T-helper 17 cell (primary cell): ENCODE measurements at regions not wholly inside any gene's neighbourhood (a gene's known extent, or its start where the extent isn't known, plus 50 kb on each side); places are given as distances from the start of the nearest gene placed in this dataset.

Experiments
- ATAC-seq: fragments of 150-1000 bp; cut with Tn5 transposase; 2 replicates; pipeline ENCODE4 v1.10.0; 2021; ENCODE audit warnings: mild to moderate bottlenecking, moderate library complexity
- DNase-seq, 3 donors: peaks; one replicate each; pipeline versions ENCODE4 v3.0.0 to v3.0.0-alpha.2; 2020 to 2021
- H3K9me3 ChIP-seq: one replicate; pipeline ENCODE4 v1.7.0; 2013; ENCODE audit warnings: low read length, mild to moderate bottlenecking; ENCODE audit not compliant: control insufficient read depth, poor library complexity, severe bottlenecking
- H3K27ac Mint-ChIP-seq: one replicate; pipeline ENCODE4 v1.8.0; 2022; ENCODE audit warnings: mild to moderate bottlenecking, moderate library complexity, mixed read lengths
- H3K27me3 Mint-ChIP-seq: one replicate; pipeline ENCODE4 v1.8.0; 2022; ENCODE audit warnings: mixed read lengths
- H3K36me3 Mint-ChIP-seq: one replicate; pipeline ENCODE4 v1.8.0; 2022; ENCODE audit warnings: low read depth, mixed read lengths
- H3K4me1 Mint-ChIP-seq: one replicate; pipeline ENCODE4 v1.8.0; 2022; ENCODE audit warnings: mild to moderate bottlenecking, mixed read lengths
- H3K4me3 Mint-ChIP-seq: one replicate; pipeline ENCODE4 v1.8.0; 2022; ENCODE audit warnings: mild to moderate bottlenecking, moderate library complexity, mixed read lengths

- DNase-seq (no peak), ATAC-seq (no peak)
- Mint-ChIP-seq H3K4me1 (peaks cover 4% of the 10 kb centered on the region), H3K27ac (no peak overlapping the region), H3K4me3 (no peak overlapping the region), H3K27me3 (peaks cover 65% of the 10 kb centered on the region), H3K36me3 (peaks cover 2% of the 10 kb centered on the region)
- H3K9me3 ChIP-seq, result no peaks in the 10 kb centered on the region
Observed at GRCh38 chr2:120578576-120579352, 156.9 kb upstream of the GLI2 start.

GRCh38 chr2:120579916-120580685 lies 155.6 kb upstream of the GLI2 start:
- peaks cover 64% of the 10 kb centered on the region for H3K27me3 Mint-ChIP-seq
- H3K27ac Mint-ChIP-seq, result no peak overlapping the region
- no peak for ATAC-seq
- DNase-seq, result no peak
- H3K4me1 Mint-ChIP-seq, result peaks cover 4% of the 10 kb centered on the region
- peaks cover 2% of the 10 kb centered on the region for H3K36me3 Mint-ChIP-seq
- H3K9me3 ChIP-seq, result no peaks in the 10 kb centered on the region
- H3K4me3 Mint-ChIP-seq, result no peak overlapping the region

- ATAC-seq (no peak), DNase-seq (no peak)
- Mint-ChIP-seq H3K4me3 (no peak overlapping the region), H3K27me3 (peaks cover 64% of the 10 kb centered on the region), H3K36me3 (peaks cover 2% of the 10 kb centered on the region), H3K27ac (no peak overlapping the region), H3K4me1 (peaks cover 2% of the 10 kb centered on the region)
- H3K9me3 ChIP-seq, result no peaks in the 10 kb centered on the region
Observed at GRCh38 chr2:120580709-120581108, 155.0 kb upstream of the GLI2 start.

GRCh38 chr2:120583121-120583520 lies 152.5 kb upstream of the GLI2 start:
- Mint-ChIP-seq H3K27me3 (peaks cover 62% of the 10 kb centered on the region), H3K36me3 (peaks cover 2% of the 10 kb centered on the region), H3K27ac (no peak overlapping the region), H3K4me1 (peaks cover 6% of the 10 kb centered on the region), H3K4me3 (no peak overlapping the region)
- no peaks in the 10 kb centered on the region for H3K9me3 ChIP-seq
- ATAC-seq (no peak), DNase-seq (no peak)

- DNase-seq (no peak), ATAC-seq (no peak)
- peaks cover 61% of the 10 kb centered on the region for H3K27me3 Mint-ChIP-seq
- peaks cover 6% of the 10 kb centered on the region for H3K4me1 Mint-ChIP-seq
- H3K27ac Mint-ChIP-seq, result no peak overlapping the region
- peaks cover 2% of the 10 kb centered on the region for H3K36me3 Mint-ChIP-seq
- H3K4me3 Mint-ChIP-seq, result no peak overlapping the region
- H3K9me3 ChIP-seq, result no peaks in the 10 kb centered on the region
Observed at GRCh38 chr2:120583851-120584570, 151.7 kb upstream of the GLI2 start.

- no peaks in the 10 kb centered on the region for H3K9me3 ChIP-seq
- Mint-ChIP-seq H3K36me3 (peaks cover 2% of the 10 kb centered on the region), H3K27ac (no peak overlapping the region), H3K4me1 (peaks cover 6% of the 10 kb centered on the region), H3K27me3 (peaks cover 73% of the 10 kb centered on the region), H3K4me3 (peak overlapping the region; percentile 15)
- DNase-seq (no peak), ATAC-seq (no peak)
Observed at GRCh38 chr2:120586507-120587278, 149.0 kb upstream of the GLI2 start.

- no peak for ATAC-seq
- no peak overlapping the region for H3K27ac Mint-ChIP-seq
- DNase-seq, result no peak
- H3K36me3 Mint-ChIP-seq, result peaks cover 2% of the 10 kb centered on the region
- H3K9me3 ChIP-seq, result no peaks in the 10 kb centered on the region
- peaks cover 76% of the 10 kb centered on the region for H3K27me3 Mint-ChIP-seq
- peaks cover 6% of the 10 kb centered on the region for H3K4me1 Mint-ChIP-seq
- H3K4me3 Mint-ChIP-seq, result no peak overlapping the region
Observed at GRCh38 chr2:120587279-120587996, 148.2 kb upstream of the GLI2 start.

GRCh38 chr2:120587997-120588336 lies 147.7 kb upstream of the GLI2 start:
- Mint-ChIP-seq H3K27me3 (peaks cover 73% of the 10 kb centered on the region), H3K4me3 (no peak overlapping the region), H3K36me3 (peaks cover 2% of the 10 kb centered on the region), H3K27ac (no peak overlapping the region), H3K4me1 (peaks cover 6% of the 10 kb centered on the region)
- DNase-seq, result no peak
- ATAC-seq, result no peak
- H3K9me3 ChIP-seq, result no peaks in the 10 kb centered on the region

GRCh38 chr2:120589771-120590608 lies 145.7 kb upstream of the GLI2 start:
- DNase-seq (no peak), ATAC-seq (no peak)
- Mint-ChIP-seq H3K4me1 (peaks cover 6% of the 10 kb centered on the region), H3K27ac (no peak overlapping the region), H3K4me3 (no peak overlapping the region), H3K36me3 (peaks cover 2% of the 10 kb centered on the region), H3K27me3 (peaks cover 68% of the 10 kb centered on the region)
- H3K9me3 ChIP-seq, result no peaks in the 10 kb centered on the region

GRCh38 chr2:120590841-120591240 lies 144.8 kb upstream of the GLI2 start:
- H3K9me3 ChIP-seq, result no peaks in the 10 kb centered on the region
- DNase-seq (no peak), ATAC-seq (no peak)
- Mint-ChIP-seq H3K4me3 (no peak overlapping the region), H3K4me1 (peaks cover 6% of the 10 kb centered on the region), H3K27me3 (peaks cover 60% of the 10 kb centered on the region), H3K27ac (no peak overlapping the region), H3K36me3 (peaks cover 2% of the 10 kb centered on the region)

GRCh38 chr2:120591572-120591971 lies 144.1 kb upstream of the GLI2 start:
- no peak for ATAC-seq
- DNase-seq, result no peak
- Mint-ChIP-seq H3K4me3 (no peak overlapping the region), H3K27me3 (peaks cover 59% of the 10 kb centered on the region), H3K4me1 (peaks cover 2% of the 10 kb centered on the region), H3K36me3 (peaks cover 2% of the 10 kb centered on the region), H3K27ac (no peak overlapping the region)
- no peaks in the 10 kb centered on the region for H3K9me3 ChIP-seq

GRCh38 chr2:120592084-120592483 lies 143.6 kb upstream of the GLI2 start:
- Mint-ChIP-seq H3K27ac (no peak overlapping the region), H3K4me1 (no peaks in the 10 kb centered on the region), H3K36me3 (no peaks in the 10 kb centered on the region), H3K4me3 (no peak overlapping the region), H3K27me3 (peaks cover 59% of the 10 kb centered on the region)
- no peak for ATAC-seq
- H3K9me3 ChIP-seq, result no peaks in the 10 kb centered on the region
- no peak for DNase-seq
